Hepatocyte (in vitro differentiated cells): ENCODE measurements at regions not wholly inside any gene's neighbourhood (a gene's known extent, or its start where the extent isn't known, plus 50 kb on each side); places are given as distances from the start of the nearest gene placed in this dataset.

Experiments
- CTCF ChIP-seq: fragments of 200-600 bp; sonication (generic); IDR thresholded peaks from 2 replicates; pipeline ENCODE4 v1.5.1; 2016; ENCODE audit warnings: antibody characterized with exemption, mild to moderate bottlenecking; ENCODE audit not compliant: poor library complexity
- EZH2 ChIP-seq: fragments of 200-600 bp; sonication (generic); IDR thresholded peaks from 2 replicates; pipeline ENCODE4 v1.6.1; 2016; ENCODE audit warnings: antibody characterized with exemption, mild to moderate bottlenecking, borderline replicate concordance
- EZH2phosphoT487 ChIP-seq: fragments of 200-600 bp; sonication (generic); IDR thresholded peaks from one replicate; pipeline ENCODE4 v1.6.1; 2018; ENCODE audit warnings: antibody characterized with exemption, mild to moderate bottlenecking, low read depth, moderate library complexity; ENCODE audit not compliant: unreplicated experiment, severe bottlenecking

DNA sequence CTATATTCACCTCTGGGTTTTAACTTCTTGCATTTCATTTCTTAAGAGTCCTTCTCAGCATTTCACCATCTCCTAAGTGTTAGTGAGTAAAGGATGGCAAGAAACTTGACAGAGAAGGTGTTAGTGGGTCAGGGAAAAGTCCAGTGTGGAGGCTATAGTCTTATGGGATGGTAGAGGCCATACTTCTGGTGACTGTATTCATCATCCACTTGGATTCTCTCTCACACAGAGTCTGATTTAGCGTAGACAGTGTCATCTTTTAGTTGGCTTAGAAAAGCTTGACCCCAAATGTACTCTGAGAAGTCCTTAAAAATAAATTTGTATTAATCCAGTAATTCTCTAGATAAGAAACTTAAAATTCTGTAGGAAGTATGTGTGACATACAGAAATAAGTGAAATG, 232.4 kb upstream of the FBXO33 start:
- TF ChIP-seq EZH2 (no peak), CTCF (no peak), EZH2phosphoT487 (no peak)
